ENCODE measurements at regions not wholly inside any gene's neighbourhood (a gene's known extent, or its start where the extent isn't known, plus 50 kb on each side); places are given as distances from the start of the nearest gene placed in this dataset.

DNA sequence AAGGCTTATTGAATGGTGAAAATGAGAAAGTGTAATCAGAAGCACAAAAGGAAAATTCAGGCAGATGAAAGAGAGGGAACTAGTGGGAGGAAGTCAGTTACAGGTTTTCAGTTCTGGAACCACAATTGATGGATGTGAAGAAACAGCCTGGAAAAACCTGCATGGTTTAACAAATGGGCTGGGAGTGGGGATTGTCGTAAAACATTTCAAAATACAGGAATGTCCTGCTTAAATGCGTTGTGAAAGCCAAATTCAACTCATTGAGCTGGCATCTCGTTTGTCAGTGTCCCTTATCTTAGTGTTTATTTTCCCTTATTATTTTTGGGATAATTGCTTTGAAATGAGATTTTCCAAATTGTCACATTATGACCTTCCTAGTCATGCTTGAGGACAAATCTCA lies 106.5 kb upstream of the RFC3 start:
- no peak for DNase-seq (ENCODE audit: low spot score)

GRCh38 chr13:33717775-33718174 lies 100.2 kb upstream of the RFC3 start:
- DNase-seq (ENCODE audit: low spot score), result no peak

GRCh38 chr13:33721724-33722123 lies 96.2 kb upstream of the RFC3 start:
- DNase-seq (ENCODE audit: low spot score), result no peak

GRCh38 chr13:33722216-33722915 lies 95.6 kb upstream of the RFC3 start:
- DNase-seq (ENCODE audit: low spot score), result no peak

DNA sequence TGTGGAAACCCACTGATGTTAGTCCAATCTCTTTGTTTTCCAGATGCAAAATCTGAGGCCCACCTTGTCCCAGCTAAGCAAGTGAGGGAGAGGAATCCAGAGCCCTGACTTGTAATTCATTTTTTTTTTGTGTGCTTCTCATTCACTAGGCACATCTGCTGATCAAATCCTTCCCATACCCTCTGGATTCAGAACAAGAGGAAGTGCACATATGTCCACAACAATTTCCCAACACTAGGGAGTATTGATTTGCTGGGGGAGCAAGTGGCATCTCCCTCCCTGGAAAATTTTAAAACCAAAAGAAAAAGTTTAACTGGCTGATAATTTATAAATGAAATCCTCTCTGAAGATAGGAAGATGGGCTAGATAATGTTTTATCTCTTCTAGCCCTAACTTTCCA lies 94.6 kb upstream of the RFC3 start:
- no peak for DNase-seq (ENCODE audit: low spot score)

DNA sequence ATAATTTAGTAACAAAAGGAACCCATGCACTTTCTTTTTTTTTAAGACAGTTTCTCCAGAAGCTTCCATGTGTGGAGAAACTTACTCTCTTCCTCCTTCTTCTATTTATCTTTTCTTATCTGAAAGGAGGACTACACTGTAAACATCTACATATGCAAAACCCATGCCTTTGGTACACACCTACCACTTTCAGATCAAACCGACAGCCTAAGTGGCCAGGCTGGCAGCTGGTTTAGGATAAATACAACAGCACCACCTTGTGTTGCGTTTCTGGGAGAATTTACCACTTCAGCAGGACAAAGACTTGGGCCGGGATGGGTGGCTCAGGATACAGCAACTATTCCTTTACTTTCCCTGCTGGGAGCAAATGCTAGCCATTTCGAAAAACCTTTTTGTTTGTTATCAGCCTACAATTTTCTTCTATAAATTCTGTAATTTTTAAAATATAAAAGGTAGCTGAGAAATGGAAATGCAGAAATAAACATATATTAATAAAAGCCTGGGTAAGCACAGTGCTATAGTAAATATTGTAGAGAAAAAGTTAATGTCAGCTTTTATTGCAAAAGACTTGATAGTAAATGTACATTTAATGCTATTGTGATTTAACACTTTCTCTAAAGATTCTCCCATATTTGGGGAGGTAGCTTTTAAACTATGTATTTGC lies 94.0 kb upstream of the RFC3 start:
- DNase-seq (ENCODE audit: low spot score), result peak; percentile 73

DNA sequence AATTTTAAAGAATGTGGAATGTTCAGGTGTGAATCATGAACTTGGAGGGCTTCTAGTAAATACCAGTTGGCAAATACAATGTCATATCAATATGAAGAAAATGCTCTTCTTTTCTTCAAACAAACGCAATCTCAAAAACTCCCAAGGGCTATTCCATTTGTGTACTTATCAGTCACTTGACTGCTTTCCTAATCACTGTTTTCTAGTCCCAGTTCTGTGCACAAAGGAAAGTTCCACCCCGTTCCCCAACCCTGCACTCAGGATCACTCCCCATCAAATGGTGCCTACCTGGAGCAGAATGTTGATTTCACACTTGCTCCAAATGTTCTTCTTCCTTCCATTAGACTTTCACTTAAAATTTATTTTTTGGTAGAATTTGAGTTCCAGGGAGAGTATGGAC lies 92.6 kb upstream of the RFC3 start:
- DNase-seq (ENCODE audit: low spot score), result no peak

DNA sequence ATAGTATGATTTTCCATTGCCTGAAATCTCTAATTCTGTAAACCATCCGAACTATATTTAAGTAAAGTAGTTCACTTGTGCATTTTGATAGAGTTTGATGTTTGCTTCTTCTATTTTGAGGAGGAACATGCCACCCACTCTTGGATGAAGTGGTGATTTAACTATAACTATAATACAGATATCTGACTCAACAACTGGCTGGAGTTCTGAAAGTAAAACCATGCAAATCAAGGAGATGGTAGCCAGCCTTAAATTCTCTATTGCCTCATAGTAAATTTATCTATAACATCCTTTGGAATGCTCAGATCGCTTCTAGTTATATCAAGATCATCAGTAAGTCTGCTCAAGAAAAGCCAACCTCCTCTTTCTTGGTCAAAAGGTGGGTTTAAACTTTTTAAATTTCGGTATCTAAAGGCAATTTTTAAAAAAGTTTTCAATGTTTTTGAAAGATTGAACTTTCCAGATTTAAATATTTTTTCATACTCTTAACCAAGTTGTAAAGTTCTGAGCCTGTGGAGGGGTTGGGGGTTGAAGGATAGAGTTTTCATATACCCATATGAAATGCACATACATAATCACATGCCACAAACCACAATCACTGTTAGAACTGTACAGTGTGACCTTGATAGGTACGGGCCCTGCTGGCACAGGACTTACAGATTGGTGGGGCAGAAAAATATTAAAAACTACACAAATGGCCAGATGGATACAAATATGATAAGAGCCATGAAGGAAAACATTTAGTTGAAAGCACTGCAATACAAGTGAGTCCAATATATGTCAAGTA lies 90.5 kb upstream of the RFC3 start:
- no peak for DNase-seq (ENCODE audit: low spot score)

DNA sequence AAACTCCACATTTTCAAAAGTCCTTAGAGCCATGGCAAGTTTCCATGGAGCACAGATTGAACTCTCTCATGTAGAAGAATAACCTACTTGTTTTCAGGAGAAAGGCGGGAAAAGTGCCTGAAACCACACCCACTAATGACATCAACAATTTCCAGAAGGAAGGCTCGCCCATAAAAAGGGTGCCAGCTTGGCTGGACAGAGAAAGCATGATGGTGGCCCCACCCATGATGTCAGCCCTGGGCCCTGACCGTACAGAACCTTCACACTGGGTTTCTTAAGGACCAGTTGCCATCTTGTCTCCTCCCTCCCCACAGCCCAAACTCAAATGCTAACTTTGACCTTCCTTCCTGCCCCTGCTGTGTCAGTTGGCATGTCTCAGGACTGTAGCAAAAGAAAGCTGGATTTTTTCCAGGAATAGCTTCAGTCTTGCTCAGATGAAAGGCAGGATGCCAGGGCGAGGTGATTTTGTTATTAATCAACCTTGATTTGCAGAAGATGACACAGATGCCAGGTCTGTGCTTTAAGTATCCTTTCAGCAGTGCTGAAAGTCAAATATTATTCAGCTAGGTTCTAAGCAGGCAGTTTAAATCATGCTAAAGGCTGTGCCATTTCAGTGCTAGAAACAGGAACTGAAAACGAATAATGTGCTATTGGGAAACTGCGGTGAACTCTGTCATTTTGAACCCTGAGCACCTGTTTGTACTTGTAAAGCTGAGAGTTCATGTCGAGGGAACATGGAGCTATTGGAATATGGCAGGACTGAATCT lies 89.5 kb upstream of the RFC3 start:
- no peak for DNase-seq (ENCODE audit: low spot score)

GRCh38 chr13:33730147-33730546 lies 87.8 kb upstream of the RFC3 start:
- DNase-seq (ENCODE audit: low spot score), result no peak

- DNase-seq (ENCODE audit: low spot score), result no peak
Measured at GRCh38 chr13:33730619-33731018, 87.3 kb upstream of the RFC3 start.

GRCh38 chr13:33735276-33735675 lies 82.7 kb upstream of the RFC3 start:
- DNase-seq (ENCODE audit: low spot score), result no peak

DNA sequence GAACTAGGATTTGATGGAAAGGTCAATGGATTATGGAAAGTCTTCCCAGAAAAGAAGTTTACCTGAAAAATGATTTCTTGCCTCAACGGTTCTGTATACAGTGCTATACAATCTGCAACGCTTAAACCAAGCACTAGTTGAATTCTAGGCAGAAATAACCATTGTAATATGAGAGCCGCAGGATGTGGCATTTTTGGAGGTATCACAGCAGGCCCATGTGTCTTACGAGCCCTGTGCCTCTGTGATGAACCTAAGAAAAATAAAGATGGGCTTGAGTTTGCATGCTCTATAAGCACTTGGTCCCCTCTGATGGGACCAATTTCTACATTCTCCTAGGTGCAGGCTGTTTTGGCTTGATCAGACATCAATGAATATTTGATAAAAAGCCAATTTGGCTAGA lies 78.7 kb upstream of the RFC3 start:
- no peak for DNase-seq (ENCODE audit: low spot score)

- DNase-seq (ENCODE audit: low spot score), result no peak
Measured at GRCh38 chr13:33740134-33740538, 77.8 kb upstream of the RFC3 start.

DNA sequence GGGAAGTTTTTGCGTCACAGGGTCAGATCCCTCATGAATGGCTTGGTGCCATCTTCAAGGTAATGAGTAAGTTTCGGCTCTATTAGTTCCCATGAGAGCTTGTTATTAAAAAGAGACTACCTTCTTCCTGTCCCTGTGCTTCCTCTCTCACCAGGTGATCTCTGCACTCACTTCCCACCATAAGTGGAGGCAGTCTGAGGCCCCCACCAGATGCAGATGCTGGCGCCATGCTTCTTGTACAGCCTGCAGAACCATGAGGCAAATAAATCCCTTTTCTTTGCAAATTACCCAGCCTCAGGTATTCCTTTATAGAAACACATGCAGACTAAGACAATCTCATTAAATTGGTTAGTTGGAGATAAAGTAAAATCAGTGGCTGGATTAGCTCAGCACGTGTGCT lies 75.6 kb upstream of the RFC3 start:
- DNase-seq (ENCODE audit: low spot score), result no peak

GRCh38 chr13:33743438-33744368 lies 74.2 kb upstream of the RFC3 start:
- DNase-seq (ENCODE audit: low spot score), result peak; percentile 13

DNA sequence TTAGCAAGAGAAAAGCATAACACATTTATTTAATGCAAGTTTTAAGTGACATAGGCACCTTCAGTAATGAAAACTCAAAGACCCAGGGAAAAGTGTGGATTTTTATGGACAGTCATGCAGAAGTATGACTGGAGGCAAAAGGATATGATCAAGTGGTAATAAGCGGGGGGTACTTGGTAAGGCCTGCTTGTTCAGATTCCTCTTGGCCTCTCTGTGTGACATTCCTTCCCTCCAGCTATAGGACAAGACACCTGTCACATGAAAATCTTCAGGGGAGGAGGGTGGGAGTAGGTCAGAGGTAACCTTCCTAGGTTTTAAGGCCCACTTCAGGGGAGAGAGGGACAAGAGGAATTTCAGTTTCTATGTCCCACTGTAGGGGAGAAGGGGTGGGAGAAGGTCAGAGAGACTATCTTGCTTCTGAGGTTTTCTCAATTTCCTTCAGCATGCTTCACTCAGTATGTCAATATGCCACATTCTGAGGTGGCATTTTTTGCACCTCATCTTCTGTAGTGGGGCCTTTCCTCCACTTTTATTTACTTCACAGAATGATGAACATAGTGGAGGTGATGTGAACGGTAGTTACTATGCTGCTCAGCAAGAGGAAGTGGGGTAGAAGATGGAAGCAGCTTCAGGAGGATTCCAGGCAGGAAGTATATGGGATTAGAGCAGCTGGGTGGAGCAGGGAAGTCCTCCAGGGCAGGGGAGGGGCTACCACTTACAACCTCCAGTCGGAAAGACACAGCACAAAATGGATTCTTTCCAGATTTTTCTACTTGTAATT lies 73.2 kb upstream of the RFC3 start:
- no peak for DNase-seq (ENCODE audit: low spot score)

- DNase-seq (ENCODE audit: low spot score), result no peak
Measured at GRCh38 chr13:33745370-33746324, 72.3 kb upstream of the RFC3 start.

DNA sequence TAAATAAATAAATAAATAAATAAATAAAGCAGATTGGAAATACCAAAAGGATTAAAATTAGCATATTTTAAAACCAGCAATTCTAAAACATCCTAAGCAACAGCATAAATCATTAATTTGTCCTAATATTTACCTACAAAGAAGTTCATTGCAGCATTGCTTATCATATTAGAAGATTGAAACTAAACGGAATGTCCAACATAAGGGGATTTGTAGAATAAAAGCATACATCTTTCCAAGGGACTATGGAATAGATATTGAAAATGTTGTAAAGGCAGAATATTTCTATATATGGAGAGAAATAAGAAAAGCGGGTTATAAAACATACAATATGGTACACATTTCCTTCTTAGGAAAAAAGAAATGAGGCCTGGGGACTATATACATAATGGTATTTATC lies 71.1 kb upstream of the RFC3 start:
- no peak for DNase-seq (ENCODE audit: low spot score)
